Peyer's patch (tissue), 4 donors: ENCODE measurements at regions not wholly inside any gene's neighbourhood (a gene's known extent, or its start where the extent isn't known, plus 50 kb on each side); places are given as distances from the start of the nearest gene placed in this dataset.

Source experiments
- CTCF ChIP-seq, 6 experiments: fragments of 450-650 bp in 4 of 6; fragments of 200-600 bp in 2 of 6; sonication (generic) in 1 of 6; IDR thresholded peaks; one replicate each; pipeline ENCODE4 v1.5.1; 2017 to 2019; ENCODE audit warnings: antibody characterized with exemption in 6 of 6, mild to moderate bottlenecking in 3 of 6, moderate library complexity in 1 of 6
- POLR2A ChIP-seq, 2 donors: fragments of 450-650 bp; IDR thresholded peaks; one replicate each; pipeline ENCODE4 v1.5.1; 2017; ENCODE audit warnings: antibody characterized with exemption in 2 of 2, mild to moderate bottlenecking in 2 of 2, moderate library complexity in 2 of 2

GRCh38 chr7:34390103-34390502 lies 267.9 kb upstream of the NPSR1 start:
- TF ChIP-seq CTCF (IDR thresholded peaks at IDR 0.05): no peak
- TF ChIP-seq POLR2A (IDR thresholded peaks at IDR 0.05): no peak
